ENCODE measurements at regions not wholly inside any gene's neighbourhood (a gene's known extent, or its start where the extent isn't known, plus 50 kb on each side); places are given as distances from the start of the nearest gene placed in this dataset.

DNA sequence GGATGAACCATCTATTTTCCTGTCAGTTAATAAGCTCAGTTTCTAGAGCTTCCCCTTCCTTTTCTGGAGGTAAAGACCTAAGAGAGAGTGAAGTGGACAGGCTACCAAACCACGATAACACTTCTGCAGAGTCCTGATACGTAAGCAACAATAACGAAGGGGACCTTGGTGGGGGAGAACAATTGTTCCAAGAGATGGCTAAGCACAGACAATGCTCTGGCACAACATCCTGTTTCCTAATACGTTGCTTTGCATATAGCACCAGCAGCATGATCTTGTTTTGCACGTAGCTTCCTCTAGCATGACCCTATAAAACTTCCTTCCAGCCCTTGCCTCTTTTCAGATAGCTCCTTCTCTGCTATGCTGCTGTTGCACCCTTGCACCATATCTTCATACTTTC is 247.3 kb downstream of the RAD51AP2 start:
- Histone ChIP-seq H3K9me3 (ENCODE audit: insufficient read depth, low read length) (no peaks in the 10 kb centered on the region), H3K79me2 (ENCODE audit: low read length) (no peaks in the 10 kb centered on the region), H4K20me1 (ENCODE audit: insufficient read depth, low read length) (no peaks in the 10 kb centered on the region), H3K27ac (ENCODE audit: low read length) (no peak overlapping the region), H3K36me3 (replicated peaks; ENCODE audit: low read depth, low read length) (no peaks in the 10 kb centered on the region), H3K9ac (ENCODE audit: low read length) (no peak overlapping the region), H3K4me1 (ENCODE audit: low read length) (no peaks in the 10 kb centered on the region), H3K27me3 (ENCODE audit: low read depth, low read length) (no peaks in the 10 kb centered on the region), H3K4me3 (ENCODE audit: low read length) (no peak overlapping the region), H2AFZ (ENCODE audit: low read depth, low read length) (no peak overlapping the region), H3K4me2 (ENCODE audit: low read length) (no peak overlapping the region)
- TF ChIP-seq, protein P1, sequence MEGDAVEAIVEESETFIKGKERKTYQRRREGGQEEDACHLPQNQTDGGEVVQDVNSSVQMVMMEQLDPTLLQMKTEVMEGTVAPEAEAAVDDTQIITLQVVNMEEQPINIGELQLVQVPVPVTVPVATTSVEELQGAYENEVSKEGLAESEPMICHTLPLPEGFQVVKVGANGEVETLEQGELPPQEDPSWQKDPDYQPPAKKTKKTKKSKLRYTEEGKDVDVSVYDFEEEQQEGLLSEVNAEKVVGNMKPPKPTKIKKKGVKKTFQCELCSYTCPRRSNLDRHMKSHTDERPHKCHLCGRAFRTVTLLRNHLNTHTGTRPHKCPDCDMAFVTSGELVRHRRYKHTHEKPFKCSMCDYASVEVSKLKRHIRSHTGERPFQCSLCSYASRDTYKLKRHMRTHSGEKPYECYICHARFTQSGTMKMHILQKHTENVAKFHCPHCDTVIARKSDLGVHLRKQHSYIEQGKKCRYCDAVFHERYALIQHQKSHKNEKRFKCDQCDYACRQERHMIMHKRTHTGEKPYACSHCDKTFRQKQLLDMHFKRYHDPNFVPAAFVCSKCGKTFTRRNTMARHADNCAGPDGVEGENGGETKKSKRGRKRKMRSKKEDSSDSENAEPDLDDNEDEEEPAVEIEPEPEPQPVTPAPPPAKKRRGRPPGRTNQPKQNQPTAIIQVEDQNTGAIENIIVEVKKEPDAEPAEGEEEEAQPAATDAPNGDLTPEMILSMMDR (IDR thresholded peaks at IDR 0.05; ENCODE audit: low read depth, low read length): no peak
- TF ChIP-seq EZH2phosphoT487 (IDR thresholded peaks at IDR 0.05; ENCODE audit: low read depth): no peak

DNA sequence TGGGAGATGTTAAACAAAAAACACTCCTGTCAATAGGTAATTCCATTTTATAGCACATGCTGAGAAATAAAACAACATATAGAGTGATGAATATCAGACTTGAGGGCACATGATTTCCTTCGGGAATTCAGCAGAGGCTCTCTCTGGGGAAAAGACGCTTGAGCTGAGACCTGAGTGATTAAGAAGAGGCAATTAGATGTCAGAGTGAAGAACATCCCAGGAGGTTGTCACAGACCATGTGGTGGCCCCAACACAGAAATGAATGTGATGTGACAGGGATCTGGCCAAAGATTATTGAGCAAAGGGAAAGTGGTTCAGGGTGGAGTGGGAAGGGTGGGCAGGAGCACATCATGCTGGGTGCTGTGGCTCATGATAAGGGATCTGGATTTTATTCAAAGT is 254.7 kb downstream of the RAD51AP2 start:
- H4K20me1 ChIP-seq (ENCODE audit: insufficient read depth, low read length): no peaks in the 10 kb centered on the region
- H2AFZ ChIP-seq (ENCODE audit: low read depth, low read length): no peak overlapping the region
- no peaks in the 10 kb centered on the region for H3K36me3 ChIP-seq (replicated peaks; ENCODE audit: low read depth, low read length)
- TF ChIP-seq, protein P1 (IDR thresholded peaks at IDR 0.05; ENCODE audit: low read depth, low read length): no peak
- no peak for TF ChIP-seq EZH2phosphoT487 (IDR thresholded peaks at IDR 0.05; ENCODE audit: low read depth)
- H3K4me3 ChIP-seq (ENCODE audit: low read length): no peak overlapping the region
- no peaks in the 10 kb centered on the region for H3K9me3 ChIP-seq (ENCODE audit: insufficient read depth, low read length)
- H3K4me1 ChIP-seq (ENCODE audit: low read length): no peaks in the 10 kb centered on the region
- H3K9ac ChIP-seq (ENCODE audit: low read length): no peak overlapping the region
- H3K79me2 ChIP-seq (ENCODE audit: low read length): no peaks in the 10 kb centered on the region
- H3K4me2 ChIP-seq (ENCODE audit: low read length): no peak overlapping the region
- H3K27me3 ChIP-seq (ENCODE audit: low read depth, low read length): no peaks in the 10 kb centered on the region
- H3K27ac ChIP-seq (ENCODE audit: low read length): no peak overlapping the region

DNA sequence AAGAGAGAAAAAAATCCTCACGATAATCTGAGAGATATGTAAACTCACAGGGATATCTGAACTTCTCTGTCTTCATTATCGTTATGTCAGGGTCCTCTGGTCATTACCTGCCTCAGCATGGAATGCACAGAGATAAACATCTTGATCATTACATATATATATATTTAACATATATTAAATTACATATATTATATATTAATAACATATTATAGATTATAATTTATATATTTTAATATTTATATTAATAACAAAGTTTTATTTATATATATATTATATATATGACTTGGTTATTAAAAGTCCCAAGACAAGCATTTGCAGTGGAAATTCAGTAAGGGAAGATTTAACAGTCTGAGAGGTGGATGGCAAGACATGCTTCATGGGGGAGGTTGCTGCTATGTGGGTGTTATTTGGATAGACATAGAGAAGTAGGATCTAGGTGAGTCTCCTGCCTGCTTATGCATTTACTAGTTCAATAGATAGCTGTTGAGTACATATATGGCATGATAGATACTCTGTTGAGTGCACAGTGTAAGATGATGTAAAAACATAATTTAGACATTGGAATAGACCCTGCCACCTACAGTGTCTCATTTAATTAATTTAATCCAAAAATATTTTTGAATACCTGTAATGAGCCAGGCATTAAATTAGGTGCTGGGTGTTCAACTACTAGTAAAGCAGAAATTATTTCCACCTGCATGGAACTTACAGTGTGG is 255.2 kb downstream of the RAD51AP2 start:
- no peaks in the 10 kb centered on the region for H4K20me1 ChIP-seq (ENCODE audit: insufficient read depth, low read length)
- no peak overlapping the region for H2AFZ ChIP-seq (ENCODE audit: low read depth, low read length)
- H3K36me3 ChIP-seq (replicated peaks; ENCODE audit: low read depth, low read length): no peaks in the 10 kb centered on the region
- H3K27ac ChIP-seq (ENCODE audit: low read length): no peak overlapping the region
- H3K4me3 ChIP-seq (ENCODE audit: low read length): no peak overlapping the region
- no peak overlapping the region for H3K4me2 ChIP-seq (ENCODE audit: low read length)
- H3K79me2 ChIP-seq (ENCODE audit: low read length): no peaks in the 10 kb centered on the region
- H3K9me3 ChIP-seq (ENCODE audit: insufficient read depth, low read length): no peaks in the 10 kb centered on the region
- TF ChIP-seq, protein P1 (IDR thresholded peaks at IDR 0.05; ENCODE audit: low read depth, low read length): no peak
- TF ChIP-seq EZH2phosphoT487 (IDR thresholded peaks at IDR 0.05; ENCODE audit: low read depth): no peak
- H3K27me3 ChIP-seq (ENCODE audit: low read depth, low read length): no peaks in the 10 kb centered on the region
- no peak overlapping the region for H3K9ac ChIP-seq (ENCODE audit: low read length)
- H3K4me1 ChIP-seq (ENCODE audit: low read length): no peaks in the 10 kb centered on the region

DNA sequence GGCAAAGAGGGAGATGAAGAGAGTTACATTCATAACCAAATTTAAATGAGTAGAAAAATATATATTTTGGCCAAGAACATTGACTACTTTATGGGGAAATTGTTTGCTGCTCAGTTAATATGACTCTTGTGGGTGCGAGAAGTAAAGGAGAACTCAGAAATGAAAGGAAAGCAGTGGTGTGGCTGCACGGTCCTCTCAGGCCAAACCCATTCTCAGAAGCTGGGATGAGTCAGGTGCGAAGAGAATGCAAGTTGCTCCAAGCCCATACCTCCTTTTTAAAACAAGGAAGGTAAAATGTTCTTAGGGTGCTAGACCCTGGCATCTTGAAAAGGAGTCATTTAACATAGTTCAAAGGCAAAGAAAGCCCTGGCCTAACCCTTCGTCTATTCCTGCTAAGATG is 258.6 kb downstream of the RAD51AP2 start:
- H3K9ac ChIP-seq (ENCODE audit: low read length): no peak overlapping the region
- no peaks in the 10 kb centered on the region for H3K4me1 ChIP-seq (ENCODE audit: low read length)
- TF ChIP-seq, protein P1 (IDR thresholded peaks at IDR 0.05; ENCODE audit: low read depth, low read length): no peak
- TF ChIP-seq EZH2phosphoT487 (IDR thresholded peaks at IDR 0.05; ENCODE audit: low read depth): no peak
- no peaks in the 10 kb centered on the region for H4K20me1 ChIP-seq (ENCODE audit: insufficient read depth, low read length)
- no peaks in the 10 kb centered on the region for H3K36me3 ChIP-seq (replicated peaks; ENCODE audit: low read depth, low read length)
- H3K79me2 ChIP-seq (ENCODE audit: low read length): no peaks in the 10 kb centered on the region
- no peaks in the 10 kb centered on the region for H3K9me3 ChIP-seq (ENCODE audit: insufficient read depth, low read length)
- no peak overlapping the region for H3K4me3 ChIP-seq (ENCODE audit: low read length)
- H3K27me3 ChIP-seq (ENCODE audit: low read depth, low read length): no peaks in the 10 kb centered on the region
- H3K27ac ChIP-seq (ENCODE audit: low read length): no peak overlapping the region
- H2AFZ ChIP-seq (ENCODE audit: low read depth, low read length): no peak overlapping the region
- no peak overlapping the region for H3K4me2 ChIP-seq (ENCODE audit: low read length)
